WI38 (cell line): ENCODE measurements at regions not wholly inside any gene's neighbourhood (a gene's known extent, or its start where the extent isn't known, plus 50 kb on each side); places are given as distances from the start of the nearest gene placed in this dataset.

Experiments
- H3K4me3 ChIP-seq: 2 replicates; pipeline ENCODE4 v1.5.1; 2011; ENCODE audit warnings: low read depth, mild to moderate bottlenecking, control low read depth, low read length
- TF ChIP-seq, protein P1 (sequence below): IDR thresholded peaks from 2 replicates; pipeline ENCODE4 v1.5.1; 2012; ENCODE audit warnings: low read depth, mild to moderate bottlenecking, control low read depth, low read length

DNA sequence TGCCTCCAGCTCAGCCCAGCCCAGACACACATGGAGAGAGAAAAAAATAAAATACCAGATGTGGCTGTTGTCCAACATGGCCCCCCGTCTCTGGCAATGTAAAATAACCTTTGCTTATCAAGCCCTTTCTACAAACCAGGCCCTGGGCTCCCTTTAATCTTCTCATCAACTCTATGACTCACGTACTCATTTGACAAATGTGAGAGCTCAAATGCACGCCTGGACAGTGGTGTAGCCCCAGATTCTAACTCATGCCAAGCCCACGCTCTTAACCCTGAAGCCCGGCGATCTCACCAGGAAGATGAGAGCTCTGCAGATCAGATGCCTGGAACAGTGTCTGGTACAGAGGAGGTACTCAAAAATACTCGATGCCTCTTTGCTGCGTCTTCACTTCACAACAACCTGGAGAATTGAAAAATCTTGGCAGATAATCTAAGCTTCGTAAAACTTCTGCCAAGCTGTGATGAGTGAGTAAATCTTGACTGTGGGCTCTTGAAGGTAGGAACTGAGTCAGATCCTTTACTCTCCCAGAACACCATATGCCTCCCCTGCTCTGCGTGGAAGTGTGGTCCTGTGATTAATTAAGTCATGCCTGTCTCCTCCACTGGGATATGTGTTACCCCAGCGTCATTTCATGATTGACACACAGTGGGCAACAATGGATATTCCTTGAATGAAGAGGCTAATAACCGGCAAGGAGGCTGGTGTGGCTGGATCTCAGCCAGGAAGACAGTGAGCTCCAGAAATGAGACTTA, 102.0 kb upstream of the FSTL4 start:
- TF ChIP-seq, protein P1, sequence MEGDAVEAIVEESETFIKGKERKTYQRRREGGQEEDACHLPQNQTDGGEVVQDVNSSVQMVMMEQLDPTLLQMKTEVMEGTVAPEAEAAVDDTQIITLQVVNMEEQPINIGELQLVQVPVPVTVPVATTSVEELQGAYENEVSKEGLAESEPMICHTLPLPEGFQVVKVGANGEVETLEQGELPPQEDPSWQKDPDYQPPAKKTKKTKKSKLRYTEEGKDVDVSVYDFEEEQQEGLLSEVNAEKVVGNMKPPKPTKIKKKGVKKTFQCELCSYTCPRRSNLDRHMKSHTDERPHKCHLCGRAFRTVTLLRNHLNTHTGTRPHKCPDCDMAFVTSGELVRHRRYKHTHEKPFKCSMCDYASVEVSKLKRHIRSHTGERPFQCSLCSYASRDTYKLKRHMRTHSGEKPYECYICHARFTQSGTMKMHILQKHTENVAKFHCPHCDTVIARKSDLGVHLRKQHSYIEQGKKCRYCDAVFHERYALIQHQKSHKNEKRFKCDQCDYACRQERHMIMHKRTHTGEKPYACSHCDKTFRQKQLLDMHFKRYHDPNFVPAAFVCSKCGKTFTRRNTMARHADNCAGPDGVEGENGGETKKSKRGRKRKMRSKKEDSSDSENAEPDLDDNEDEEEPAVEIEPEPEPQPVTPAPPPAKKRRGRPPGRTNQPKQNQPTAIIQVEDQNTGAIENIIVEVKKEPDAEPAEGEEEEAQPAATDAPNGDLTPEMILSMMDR, result no peak
- no peak overlapping the region for H3K4me3 ChIP-seq

DNA sequence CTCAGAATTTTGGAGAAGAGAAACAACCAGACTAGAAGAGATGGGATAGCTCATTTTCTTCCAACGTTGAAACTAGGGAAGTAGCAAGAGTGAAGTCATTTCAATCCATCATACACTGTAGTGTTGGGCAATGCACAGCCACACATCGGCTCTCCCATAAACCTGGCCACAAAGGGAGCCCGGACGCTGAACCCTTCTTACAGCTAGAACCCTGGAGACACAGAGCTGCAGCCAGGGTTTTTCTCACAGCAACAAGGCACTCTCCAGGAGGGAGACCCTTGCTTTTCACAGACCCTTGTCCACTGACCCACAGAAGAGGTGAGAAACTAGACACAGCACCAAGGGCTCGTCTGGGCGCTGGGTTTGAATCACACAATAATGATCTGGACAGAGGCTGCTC, 101.4 kb upstream of the FSTL4 start:
- TF ChIP-seq, protein P1, result no peak

DNA sequence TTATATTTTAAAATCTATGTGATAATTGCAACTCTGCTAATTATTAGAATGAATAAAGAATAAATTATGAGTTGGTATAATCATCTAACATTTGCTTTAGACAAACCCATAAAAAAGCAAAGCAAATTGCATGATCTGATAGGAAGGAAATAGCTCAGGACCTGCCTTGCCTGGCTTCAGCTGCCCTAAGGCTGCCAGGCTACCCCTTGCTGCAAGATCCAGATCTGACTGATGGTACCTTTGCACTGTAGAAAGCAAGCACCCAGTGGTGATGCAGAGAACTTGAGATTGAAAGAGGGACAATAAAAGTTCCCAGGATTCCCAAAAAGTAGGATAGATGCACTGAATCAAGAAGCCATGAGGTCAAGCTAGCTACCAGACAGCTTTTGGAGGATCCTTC, 100.9 kb upstream of the FSTL4 start:
- TF ChIP-seq, protein P1, result no peak
- H3K4me3 ChIP-seq, result no peak overlapping the region

More for the DNA sequence above, 101.4 kb upstream of the FSTL4 start:
- H3K4me3 ChIP-seq, result no peak overlapping the region

DNA sequence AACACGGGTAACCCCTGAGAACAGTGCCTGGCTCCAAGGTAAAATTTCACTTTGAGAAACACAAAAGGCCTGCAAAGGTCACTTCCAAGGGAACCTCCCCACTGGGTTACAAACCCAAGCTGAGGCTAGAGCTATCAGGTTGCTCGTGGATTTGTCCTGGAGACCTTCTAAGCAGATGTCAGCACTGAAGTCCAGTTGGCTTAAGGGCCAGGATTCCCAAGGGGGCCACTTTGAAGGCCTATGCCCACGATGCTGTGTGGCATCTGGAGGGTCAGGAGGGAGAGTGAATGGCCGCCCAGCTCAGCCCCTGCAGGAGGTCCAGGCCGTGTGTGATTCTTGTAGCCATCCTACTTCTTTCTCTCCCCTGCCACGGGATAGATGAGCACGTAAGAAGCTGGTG, 100.2 kb upstream of the FSTL4 start:
- H3K4me3 ChIP-seq, result no peak overlapping the region
- TF ChIP-seq, protein P1, result no peak

DNA sequence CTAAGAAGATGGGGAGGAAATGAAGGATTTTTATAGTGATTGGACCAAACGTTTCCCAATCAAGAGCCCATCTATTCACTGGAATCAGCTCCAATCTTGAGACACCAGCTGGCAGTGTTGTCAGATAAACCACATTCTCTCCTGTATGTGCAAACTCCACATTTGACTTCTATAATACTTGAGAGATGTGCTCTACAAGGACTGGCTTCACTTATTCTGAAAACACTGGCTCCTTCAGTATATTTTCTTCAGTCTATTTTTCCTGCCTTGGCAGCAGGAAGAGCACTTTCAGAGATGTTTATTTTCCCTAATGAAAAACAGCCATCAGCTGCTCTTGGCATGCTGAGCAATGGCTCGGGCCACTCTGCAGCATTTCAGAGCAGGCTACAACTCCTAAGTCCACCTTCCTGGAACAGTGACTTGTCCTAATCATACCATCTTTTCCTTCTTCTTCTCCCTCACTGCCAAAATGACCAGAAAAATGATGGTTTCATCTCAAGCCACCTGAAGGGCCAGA, 96.9 kb upstream of the FSTL4 start:
- H3K4me3 ChIP-seq, result no peak overlapping the region
- TF ChIP-seq, protein P1, result no peak

DNA sequence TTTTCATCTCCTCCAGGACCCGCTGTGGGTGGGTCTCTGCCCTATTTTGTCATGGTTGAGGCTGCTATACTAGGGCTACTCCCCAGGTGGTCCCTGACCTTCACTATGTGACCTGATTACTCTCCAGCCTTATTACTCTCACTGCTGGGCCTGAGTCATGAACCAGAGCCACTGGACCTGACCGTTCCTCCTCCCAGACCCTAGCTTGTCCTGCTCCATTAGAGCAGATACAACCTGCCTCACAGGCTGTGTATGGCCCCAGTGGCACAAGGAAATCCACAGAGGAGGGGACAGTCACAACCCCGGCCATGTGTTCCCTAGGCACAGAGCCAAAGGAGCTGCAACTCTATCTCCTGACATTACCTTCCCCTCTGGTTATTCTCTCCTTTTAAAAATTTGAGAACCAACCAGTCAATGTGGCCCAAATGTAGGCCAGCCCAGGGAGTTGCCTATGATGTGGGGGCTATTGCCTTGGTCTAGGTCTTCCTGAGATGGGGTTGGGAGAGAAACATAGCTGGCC, 96.0 kb upstream of the FSTL4 start:
- H3K4me3 ChIP-seq, result no peak overlapping the region
- TF ChIP-seq, protein P1, result no peak

DNA sequence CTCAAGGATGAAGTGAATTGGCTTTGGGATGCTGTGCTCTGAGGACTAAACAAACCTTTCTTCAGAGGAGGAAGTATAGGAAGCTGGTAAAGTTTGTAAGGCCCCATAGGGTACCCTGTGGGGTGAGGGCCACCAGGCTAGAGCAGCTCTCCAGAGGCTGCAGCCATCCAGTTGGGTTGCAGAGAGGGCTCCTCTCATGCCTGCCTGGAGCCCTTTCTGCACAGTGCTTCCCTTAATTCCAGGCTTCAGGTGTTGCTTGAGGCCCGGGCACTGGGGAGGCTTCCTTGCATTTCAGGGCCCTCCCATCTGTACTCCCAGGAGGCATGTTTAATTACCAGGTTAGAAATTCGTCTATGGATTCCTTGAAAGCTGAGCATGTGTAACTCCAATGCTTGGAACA, 95.3 kb upstream of the FSTL4 start:
- H3K4me3 ChIP-seq, result no peak overlapping the region
- TF ChIP-seq, protein P1, result no peak
